Endothelial cell of umbilical vein (primary cell): ENCODE measurements at regions not wholly inside any gene's neighbourhood (a gene's known extent, or its start where the extent isn't known, plus 50 kb on each side); places are given as distances from the start of the nearest gene placed in this dataset.

ENCODE experiments used
- BruUV-seq: library from RNA; stranded (reverse); fragments of 400-500 nt; replicated peaks from 2 replicates; lab custom pipeline; 2021; lab: Mats Ljungman, UMichigan
- CTCF ChIA-PET: fragments of 300-600, 350-600 bp; sonication (Branson Sonifier 250); formaldehyde crosslinking; loops from one replicate; lab custom pipeline; 2021; ENCODE audit warnings: antibody characterized with exemption, inconsistent platforms; lab: Charles Lee
- POLR2A ChIA-PET: fragments of 300-600, 350-600 bp; sonication (Branson Sonifier 250); formaldehyde crosslinking; loops from one replicate; lab custom pipeline; 2021; ENCODE audit warnings: antibody characterized with exemption, inconsistent platforms; lab: Charles Lee
- DNase-seq: peaks from one replicate; pipeline ENCODE4 v3.0.0-alpha.2; 2011; ENCODE audit warnings: low read depth, low spot score
- FAIRE-seq: peaks from 2 replicates; lab custom pipeline; 2011; peaks lifted over from hg19 to GRCh38; lab: Jason Lieb, UNC
- H2AFZ ChIP-seq: 2 replicates; pipeline ENCODE4 v1.6.0; 2012; ENCODE audit warnings: low read depth, low read length, control low read depth, inconsistent platforms
- H3K27ac ChIP-seq: 2 replicates; pipeline ENCODE4 v1.5.1; 2011; ENCODE audit warnings: low read depth, mild to moderate bottlenecking, control low read depth, low read length, moderate library complexity; ENCODE audit not compliant: insufficient read depth
- H3K27me3 ChIP-seq, 2 experiments: 2 replicates each; pipeline versions ENCODE4 v1.6.0 to v1.6.1; 2011; ENCODE audit warnings: low read length in 2 of 2, mixed read lengths in 1 of 2; ENCODE audit not compliant: control insufficient read depth in 2 of 2, insufficient read depth in 2 of 2
- H3K36me3 ChIP-seq, 2 experiments: 2 replicates in 1 of 2; 3 replicates in 1 of 2; pipeline ENCODE4 v1.5.1; 2011; ENCODE audit warnings: low read length in 2 of 2, mild to moderate bottlenecking in 1 of 2, moderate library complexity in 1 of 2; ENCODE audit not compliant: control insufficient read depth in 2 of 2, insufficient read depth in 2 of 2; ENCODE audit errors: extremely low read depth in 1 of 2
- H3K4me1 ChIP-seq: 3 replicates; pipeline ENCODE4 v1.5.1; 2011; ENCODE audit warnings: mild to moderate bottlenecking, low read length; ENCODE audit not compliant: control insufficient read depth, insufficient read depth; ENCODE audit errors: extremely low read depth
- H3K4me2 ChIP-seq: 2 replicates; pipeline ENCODE4 v1.6.1; 2011; ENCODE audit warnings: low read length, control low read depth, mixed read lengths; ENCODE audit not compliant: insufficient read depth
- H3K4me3 ChIP-seq, 3 experiments: fragments of 200-600 bp in 1 of 3; sonication (generic), shearing (Covaris generic) in 1 of 3; replicated peaks in 1 of 3; 2 replicates each; pipeline ENCODE4 v1.5.1; 2011 to 2016; ENCODE audit warnings: control low read depth in 3 of 3, low read length in 3 of 3, mild to moderate bottlenecking in 2 of 3, inconsistent platforms in 1 of 3, low read depth in 1 of 3, moderate library complexity in 1 of 3; ENCODE audit not compliant: insufficient read depth in 1 of 3
- H3K79me2 ChIP-seq: 2 replicates; pipeline ENCODE4 v1.6.0; 2012; ENCODE audit warnings: low read length, inconsistent platforms; ENCODE audit not compliant: control insufficient read depth, insufficient read depth
- H3K9ac ChIP-seq: replicated peaks from 2 replicates; pipeline ENCODE3; 2011; ENCODE audit warnings: low read length, control low read depth; ENCODE audit not compliant: insufficient read depth; ENCODE audit errors: extremely low read depth
- H3K9me1 ChIP-seq: replicated peaks from 3 replicates; pipeline ENCODE4 v1.6.0; 2011; ENCODE audit warnings: mild to moderate bottlenecking, low read length; ENCODE audit not compliant: control insufficient read depth, insufficient read depth; ENCODE audit errors: extremely low read depth
- H3K9me3 ChIP-seq: replicated peaks from 2 replicates; pipeline ENCODE4 v1.5.1; 2012; ENCODE audit warnings: low read length, inconsistent platforms; ENCODE audit not compliant: control insufficient read depth, insufficient read depth
- H4K20me1 ChIP-seq: replicated peaks from 2 replicates; pipeline ENCODE3; 2011; ENCODE audit warnings: mild to moderate bottlenecking, low read length; ENCODE audit not compliant: control insufficient read depth, insufficient read depth; ENCODE audit errors: extremely low read depth
- EZH2 ChIP-seq: IDR thresholded peaks from 2 replicates; pipeline ENCODE4 v1.6.1; 2012; ENCODE audit warnings: borderline replicate concordance, low read depth, mild to moderate bottlenecking, moderate library complexity, low read length, inconsistent platforms; ENCODE audit not compliant: severe bottlenecking
- FOS ChIP-seq: IDR thresholded peaks from 2 replicates; pipeline ENCODE4 v1.6.1; 2011; ENCODE audit warnings: mild to moderate bottlenecking, low read length, moderate library complexity, borderline replicate concordance; ENCODE audit not compliant: insufficient read depth
- GATA2 ChIP-seq: IDR thresholded peaks from 2 replicates; pipeline ENCODE4 v1.7.0; 2011; ENCODE audit warnings: low read depth, mild to moderate bottlenecking, moderate library complexity, mixed read lengths, low read length; ENCODE audit not compliant: insufficient read length, insufficient read depth
- JUN ChIP-seq: IDR thresholded peaks from 2 replicates; pipeline ENCODE4 v1.6.1; 2011; ENCODE audit warnings: borderline replicate concordance, low read depth; ENCODE audit not compliant: insufficient read length, insufficient read depth
- MYC ChIP-seq: IDR thresholded peaks from one replicate; pipeline ENCODE4 v1.6.1; 2011; ENCODE audit warnings: mild to moderate bottlenecking, low read depth, low read length
- POLR2A ChIP-seq: IDR thresholded peaks from 2 replicates; pipeline ENCODE4 v1.6.1; 2012; ENCODE audit warnings: low read depth, mild to moderate bottlenecking, control low read depth, low read length
- POLR2AphosphoS5 ChIP-seq: IDR thresholded peaks from 2 replicates; pipeline ENCODE4 v1.6.1; 2012; ENCODE audit warnings: low read depth, mild to moderate bottlenecking, control low read depth, low read length, moderate library complexity; ENCODE audit not compliant: insufficient read depth
- dilution Hi-C: fragments of 300-500 bp; cut with MboI; formaldehyde crosslinking; loops from one replicate; pipeline ENCODE4 v1.15.0; 2019; ENCODE audit warnings: low sequenced_read_pairs; ENCODE audit not compliant: extremely low pct_ligation_motif_present
- intact Hi-C: fragments of 100-400 bp; cut with micrococcal nuclease; formaldehyde crosslinking; loops from one replicate; pipeline ENCODE4 v1.10.0; 2022
- TF ChIP-seq, protein P1 (sequence below): IDR thresholded peaks from 2 replicates; pipeline ENCODE4 v1.6.1; 2011; ENCODE audit not compliant: insufficient read depth, insufficient read length
- TF ChIP-seq, protein P2 (sequence below), 2 donors: IDR thresholded peaks; 1 replicate in 1 of 2; 2 replicates in 1 of 2; pipeline ENCODE4 v1.5.1; 2011; ENCODE audit warnings: low read length in 2 of 2, mild to moderate bottlenecking in 2 of 2, moderate library complexity in 2 of 2, control low read depth in 1 of 2, inconsistent platforms in 1 of 2, low read depth in 1 of 2; ENCODE audit not compliant: insufficient read depth in 1 of 2; ENCODE audit errors: extremely low read depth in 1 of 2

DNA sequence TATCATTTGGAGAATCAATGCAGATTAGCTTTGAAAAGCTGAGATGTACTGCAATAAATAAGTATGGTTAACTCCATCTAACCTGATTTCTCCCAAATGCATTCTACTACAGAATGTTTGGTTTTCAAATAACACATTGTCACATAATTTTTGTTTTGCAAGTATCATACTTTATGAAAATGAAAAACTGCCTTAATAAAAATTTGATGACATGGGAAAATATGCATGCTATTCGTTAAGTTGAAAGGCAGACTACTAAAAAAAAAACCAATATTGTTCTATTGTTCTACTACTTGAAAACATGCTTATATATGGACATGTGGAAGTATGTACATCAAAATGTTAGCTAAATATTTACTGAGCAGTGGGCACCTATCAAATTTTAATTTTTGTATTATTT is 668.9 kb downstream of the HTR1A start:
- DNase-seq (no peak), FAIRE-seq (no peak)
- no peaks in the 10 kb centered on the region for H3K27me3 ChIP-seq
- H3K27ac ChIP-seq: no peak overlapping the region
- H4K20me1 ChIP-seq: no peaks in the 10 kb centered on the region
- BruUV-seq: no TSS peak
- no peaks in the 10 kb centered on the region for H3K4me1 ChIP-seq
- intact Hi-C loops (no loop called here), dilution Hi-C loops (no loop called here)
- no peak overlapping the region for H2AFZ ChIP-seq
- no peaks in the 10 kb centered on the region for H3K9me1 ChIP-seq
- TF ChIP-seq MYC (no peak), EZH2 (no peak), GATA2 (no peak), FOS (no peak), POLR2AphosphoS5 (no peak), JUN (no peak), POLR2A (no peak)
- TF ChIP-seq, protein P1, sequence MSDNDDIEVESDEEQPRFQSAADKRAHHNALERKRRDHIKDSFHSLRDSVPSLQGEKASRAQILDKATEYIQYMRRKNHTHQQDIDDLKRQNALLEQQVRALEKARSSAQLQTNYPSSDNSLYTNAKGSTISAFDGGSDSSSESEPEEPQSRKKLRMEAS: no peak
- TF ChIP-seq, protein P2, sequence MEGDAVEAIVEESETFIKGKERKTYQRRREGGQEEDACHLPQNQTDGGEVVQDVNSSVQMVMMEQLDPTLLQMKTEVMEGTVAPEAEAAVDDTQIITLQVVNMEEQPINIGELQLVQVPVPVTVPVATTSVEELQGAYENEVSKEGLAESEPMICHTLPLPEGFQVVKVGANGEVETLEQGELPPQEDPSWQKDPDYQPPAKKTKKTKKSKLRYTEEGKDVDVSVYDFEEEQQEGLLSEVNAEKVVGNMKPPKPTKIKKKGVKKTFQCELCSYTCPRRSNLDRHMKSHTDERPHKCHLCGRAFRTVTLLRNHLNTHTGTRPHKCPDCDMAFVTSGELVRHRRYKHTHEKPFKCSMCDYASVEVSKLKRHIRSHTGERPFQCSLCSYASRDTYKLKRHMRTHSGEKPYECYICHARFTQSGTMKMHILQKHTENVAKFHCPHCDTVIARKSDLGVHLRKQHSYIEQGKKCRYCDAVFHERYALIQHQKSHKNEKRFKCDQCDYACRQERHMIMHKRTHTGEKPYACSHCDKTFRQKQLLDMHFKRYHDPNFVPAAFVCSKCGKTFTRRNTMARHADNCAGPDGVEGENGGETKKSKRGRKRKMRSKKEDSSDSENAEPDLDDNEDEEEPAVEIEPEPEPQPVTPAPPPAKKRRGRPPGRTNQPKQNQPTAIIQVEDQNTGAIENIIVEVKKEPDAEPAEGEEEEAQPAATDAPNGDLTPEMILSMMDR (IDR thresholded peaks at IDR 0.05; ENCODE audit: extremely low read depth in 1 of 2, insufficient read depth in 1 of 2, low read depth in 1 of 2, low read length in 2 of 2): no peak
- ChIA-PET CTCF (interaction anchor here (1.0 kb wide), 1 partner anchor 833 kb away, joined by 3 read pairs; no protein-coding TSS in a partner anchor), POLR2A (no interaction called here)
- H3K36me3 ChIP-seq: no peaks in the 10 kb centered on the region
- no peaks in the 10 kb centered on the region for H3K79me2 ChIP-seq
- H3K4me2 ChIP-seq: no peak overlapping the region
- no peak overlapping the region for H3K9ac ChIP-seq
- H3K4me3 ChIP-seq: no peak overlapping the region
- no peaks in the 10 kb centered on the region for H3K9me3 ChIP-seq
